Liver (tissue), 7 donors: ENCODE measurements at regions not wholly inside any gene's neighbourhood (a gene's known extent, or its start where the extent isn't known, plus 50 kb on each side); places are given as distances from the start of the nearest gene placed in this dataset.

Experiments
- DNase-seq: peaks from one replicate; pipeline ENCODE4 v3.0.0-alpha.2; 2017; ENCODE audit warnings: low spot score
- H3K27ac ChIP-seq, 2 donors: one replicate each; pipeline ENCODE4 v1.7.0; 2013; ENCODE audit warnings: inconsistent platforms in 2 of 2, low read length in 2 of 2, control low read depth in 1 of 2, low read depth in 1 of 2, mild to moderate bottlenecking in 1 of 2
- H3K27me3 ChIP-seq, 4 donors: one replicate each; pipeline versions ENCODE4 v1.6.1 to v1.7.0; 2013; ENCODE audit warnings: low read length in 3 of 4, inconsistent platforms in 1 of 4, mild to moderate bottlenecking in 1 of 4, moderate library complexity in 1 of 4; ENCODE audit not compliant: control insufficient read depth in 4 of 4, insufficient read depth in 4 of 4
- H3K36me3 ChIP-seq, 4 donors: one replicate each; pipeline versions ENCODE4 v1.6.1 to v1.7.0; 2013; ENCODE audit warnings: low read length in 3 of 4, mild to moderate bottlenecking in 3 of 4, low read depth in 1 of 4, moderate library complexity in 1 of 4; ENCODE audit not compliant: control insufficient read depth in 4 of 4, insufficient read depth in 3 of 4
- H3K4me1 ChIP-seq, 4 donors: one replicate each; pipeline versions ENCODE4 v1.6.1 to v1.7.0; 2013; ENCODE audit warnings: low read length in 3 of 4, mild to moderate bottlenecking in 3 of 4, moderate library complexity in 1 of 4; ENCODE audit not compliant: control insufficient read depth in 4 of 4, insufficient read depth in 4 of 4
- H3K4me3 ChIP-seq, 3 donors: one replicate each; pipeline versions ENCODE4 v1.6.1 to v1.7.0; 2013; ENCODE audit warnings: low read length in 3 of 3, control low read depth in 1 of 3, low read depth in 1 of 3, mild to moderate bottlenecking in 1 of 3
- H3K9ac ChIP-seq, 2 donors: one replicate each; pipeline ENCODE4 v1.7.0; 2013; ENCODE audit warnings: low read length in 2 of 2, mild to moderate bottlenecking in 2 of 2, moderate library complexity in 2 of 2, control low read depth in 1 of 2, low read depth in 1 of 2
- H3K9me3 ChIP-seq, 4 donors: one replicate each; pipeline versions ENCODE4 v1.6.1 to v1.7.0; 2013; ENCODE audit warnings: low read length in 3 of 4; ENCODE audit not compliant: control insufficient read depth in 4 of 4
- ATF3 ChIP-seq: IDR thresholded peaks from 2 replicates; pipeline ENCODE4 v1.6.1; 2016; ENCODE audit warnings: antibody characterized with exemption
- EGR1 ChIP-seq, 2 donors: IDR thresholded peaks; 2 replicates each; pipeline ENCODE4 v1.6.1; 2016 to 2018; ENCODE audit warnings: antibody characterized with exemption in 2 of 2, low read depth in 2 of 2
- FOXA1 ChIP-seq: IDR thresholded peaks from 2 replicates; pipeline ENCODE4 v1.6.1; 2016; ENCODE audit warnings: antibody characterized with exemption
- FOXA2 ChIP-seq: IDR thresholded peaks from 2 replicates; pipeline ENCODE4 v1.6.1; 2016; ENCODE audit warnings: antibody characterized with exemption
- GABPA ChIP-seq, 2 donors: IDR thresholded peaks in 1 of 2; conservative IDR thresholded peaks in 1 of 2; 2 replicates each; pipeline ENCODE4 v1.6.1; 2016; ENCODE audit warnings: antibody characterized with exemption in 2 of 2, mild to moderate bottlenecking in 1 of 2, moderate library complexity in 1 of 2
- HNF4A ChIP-seq, 2 donors: conservative IDR thresholded peaks; 2 replicates each; pipeline ENCODE4 v1.6.1; 2016; ENCODE audit warnings: antibody characterized with exemption in 2 of 2, mild to moderate bottlenecking in 2 of 2
- HNF4G ChIP-seq: IDR thresholded peaks from 2 replicates; pipeline ENCODE4 v1.6.1; 2016; ENCODE audit warnings: antibody characterized with exemption
- JUND ChIP-seq, 2 donors: IDR thresholded peaks; 2 replicates each; pipeline ENCODE4 v1.6.1; 2016; ENCODE audit warnings: antibody characterized with exemption in 2 of 2
- MAX ChIP-seq: IDR thresholded peaks from 2 replicates; pipeline ENCODE4 v1.6.1; 2016; ENCODE audit warnings: antibody characterized with exemption
- RAD21 ChIP-seq, 2 donors: IDR thresholded peaks; 2 replicates each; pipeline ENCODE4 v1.6.1; 2016; ENCODE audit warnings: antibody characterized with exemption in 2 of 2, mild to moderate bottlenecking in 2 of 2
- REST ChIP-seq: IDR thresholded peaks from 2 replicates; pipeline ENCODE4 v1.6.1; 2016; ENCODE audit warnings: antibody characterized with exemption, mild to moderate bottlenecking
- RXRA ChIP-seq, 2 donors: IDR thresholded peaks; 2 replicates each; pipeline ENCODE4 v1.6.1; 2017 to 2018; ENCODE audit warnings: antibody characterized with exemption in 2 of 2, mild to moderate bottlenecking in 1 of 2
- SP1 ChIP-seq: IDR thresholded peaks from 2 replicates; pipeline ENCODE4 v1.6.1; 2018; ENCODE audit warnings: antibody characterized with exemption, mild to moderate bottlenecking
- TAF1 ChIP-seq: conservative IDR thresholded peaks from 2 replicates; pipeline ENCODE4 v1.6.1; 2016; ENCODE audit warnings: antibody characterized with exemption, mild to moderate bottlenecking
- YY1 ChIP-seq: IDR thresholded peaks from 2 replicates; pipeline ENCODE4 v1.6.1; 2016; ENCODE audit warnings: antibody characterized with exemption, mild to moderate bottlenecking
- ZBTB33 ChIP-seq: IDR thresholded peaks from 2 replicates; pipeline ENCODE4 v1.6.1; 2016; ENCODE audit warnings: antibody characterized with exemption
- WGBS: extraction: QIAGEN DNeasy Blood & Tissue Kit; methylation state at CpG from one replicate; pipeline ENCODE4 v1.1.7; 2013; 5-methylcytosine and 5-hydroxymethylcytosine counted together
- donor health status: healthy.
- donor health status: healthy.
- donor health status: healthy.
- donor health status: healthy.

- Histone ChIP-seq H3K27ac (no peak overlapping the region), H3K36me3 (no peaks in the 10 kb centered on the region), H3K9ac (no peak overlapping the region), H3K27me3 (peaks cover 0 to 4% (median 0%) of the 10 kb centered on the region in 4 donors), H3K4me3 (no peak overlapping the region), H3K9me3 (peaks cover 0 to 3% (median 0%) of the 10 kb centered on the region in 4 donors), H3K4me1 (no peaks in the 10 kb centered on the region)
- WGBS: 32% methylated on average over 2 of the region's 2 CpGs
- no peak for DNase-seq
- TF ChIP-seq HNF4G: no peak
- TF ChIP-seq RXRA (IDR thresholded peaks at IDR 0.05): no peak
- no peak for TF ChIP-seq FOXA2
- TF ChIP-seq YY1: no peak
Measured at GRCh38 chr4:59058543-59058942, 1948.4 kb upstream of the IGFBP7 start.

GRCh38 chr4:59060002-59060846 is 1950.0 kb upstream of the IGFBP7 start:
- no peak overlapping the region for H3K9ac ChIP-seq
- H3K36me3 ChIP-seq: no peaks in the 10 kb centered on the region
- peaks cover 0 to 3% (median 0%) of the 10 kb centered on the region in 4 donors for H3K9me3 ChIP-seq
- H3K4me1 ChIP-seq: no peaks in the 10 kb centered on the region
- no peak overlapping the region for H3K27ac ChIP-seq
- no peak overlapping the region for H3K4me3 ChIP-seq
- DNase-seq: no peak
- WGBS: 82% methylated on average over 13 of the region's 13 CpGs
- TF ChIP-seq HNF4A (conservative IDR thresholded peaks at IDR 0.05): no peak
- no peak for TF ChIP-seq RAD21 (IDR thresholded peaks at IDR 0.05)
- TF ChIP-seq RXRA (IDR thresholded peaks at IDR 0.05): no peak
- TF ChIP-seq ATF3: no peak
- TF ChIP-seq TAF1: no peak
- no peak for TF ChIP-seq EGR1 (IDR thresholded peaks at IDR 0.05; ENCODE audit: low read depth in 2 of 2)
- TF ChIP-seq MAX: no peak
- TF ChIP-seq JUND (IDR thresholded peaks at IDR 0.05): no peak
- peaks cover 0 to 4% (median 0%) of the 10 kb centered on the region in 4 donors for H3K27me3 ChIP-seq

GRCh38 chr4:59060895-59061294 is 1950.7 kb upstream of the IGFBP7 start:
- Histone ChIP-seq H3K9ac (no peak overlapping the region), H3K4me1 (no peaks in the 10 kb centered on the region), H3K27me3 (peaks cover 0 to 4% (median 0%) of the 10 kb centered on the region in 4 donors), H3K36me3 (no peaks in the 10 kb centered on the region), H3K27ac (no peak overlapping the region), H3K4me3 (no peak overlapping the region), H3K9me3 (peaks cover 0 to 3% (median 0%) of the 10 kb centered on the region in 4 donors)
- TF ChIP-seq HNF4A (conservative IDR thresholded peaks at IDR 0.05) (no peak), MAX (no peak), EGR1 (IDR thresholded peaks at IDR 0.05; ENCODE audit: low read depth in 2 of 2) (no peak), ZBTB33 (no peak), FOXA1 (no peak), JUND (IDR thresholded peaks at IDR 0.05) (no peak), TAF1 (no peak), RAD21 (IDR thresholded peaks at IDR 0.05) (no peak), GABPA (IDR thresholded peaks at IDR 0.05 in 1 of 2, conservative IDR thresholded peaks at IDR 0.05 in 1 of 2) (no peak), SP1 (no peak), ATF3 (no peak), FOXA2 (no peak), RXRA (IDR thresholded peaks at IDR 0.05) (no peak), YY1 (no peak), HNF4G (no peak), REST (no peak)
- 51% methylated on average over 2 of the region's 2 CpGs for WGBS
- DNase-seq: no peak
